ENCODE measurements at regions not wholly inside any gene's neighbourhood (a gene's known extent, or its start where the extent isn't known, plus 50 kb on each side); places are given as distances from the start of the nearest gene placed in this dataset.

DNA sequence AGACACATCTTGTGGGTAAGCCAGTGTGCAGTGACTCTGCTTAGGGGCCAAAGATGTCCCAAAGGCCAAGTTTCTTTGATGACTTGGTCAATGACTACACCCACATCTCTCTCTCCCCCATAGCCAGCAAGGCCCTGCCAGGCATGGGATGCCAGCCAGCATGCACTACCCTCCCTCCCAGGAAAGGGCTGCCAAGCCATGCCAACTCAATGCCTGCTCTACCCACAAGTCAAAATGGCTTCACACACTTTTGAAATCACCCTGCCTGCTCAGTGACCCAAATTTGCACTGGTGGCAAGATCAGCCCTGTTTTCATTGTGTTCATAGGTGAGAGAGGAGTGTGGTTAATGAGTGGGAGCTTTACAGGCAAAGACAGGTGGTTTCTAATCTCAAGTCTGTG, 112.5 kb downstream of the MATN1 start:
- DNase-seq (ENCODE audit: low read depth in 2 of 2, low spot score in 1 of 2): no peak

DNA sequence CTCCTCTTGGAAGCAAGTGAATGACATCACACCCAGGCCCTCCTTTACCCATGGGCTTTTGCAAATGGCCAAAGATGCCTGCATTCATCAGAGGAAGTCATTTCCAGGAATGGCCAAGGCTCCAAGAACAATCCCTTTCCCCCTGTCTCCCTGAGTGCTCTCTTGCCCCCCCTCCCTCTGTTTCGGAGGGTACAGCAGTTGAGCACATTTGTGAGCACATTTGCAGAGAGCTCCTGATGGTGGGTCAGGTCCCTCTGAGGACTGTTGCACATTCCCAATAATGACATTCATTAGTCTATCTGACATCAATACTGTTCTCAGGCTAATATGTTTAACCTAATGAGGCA, 113.4 kb downstream of the MATN1 start:
- no peak for DNase-seq (ENCODE audit: low read depth in 2 of 2, low spot score in 1 of 2)

DNA sequence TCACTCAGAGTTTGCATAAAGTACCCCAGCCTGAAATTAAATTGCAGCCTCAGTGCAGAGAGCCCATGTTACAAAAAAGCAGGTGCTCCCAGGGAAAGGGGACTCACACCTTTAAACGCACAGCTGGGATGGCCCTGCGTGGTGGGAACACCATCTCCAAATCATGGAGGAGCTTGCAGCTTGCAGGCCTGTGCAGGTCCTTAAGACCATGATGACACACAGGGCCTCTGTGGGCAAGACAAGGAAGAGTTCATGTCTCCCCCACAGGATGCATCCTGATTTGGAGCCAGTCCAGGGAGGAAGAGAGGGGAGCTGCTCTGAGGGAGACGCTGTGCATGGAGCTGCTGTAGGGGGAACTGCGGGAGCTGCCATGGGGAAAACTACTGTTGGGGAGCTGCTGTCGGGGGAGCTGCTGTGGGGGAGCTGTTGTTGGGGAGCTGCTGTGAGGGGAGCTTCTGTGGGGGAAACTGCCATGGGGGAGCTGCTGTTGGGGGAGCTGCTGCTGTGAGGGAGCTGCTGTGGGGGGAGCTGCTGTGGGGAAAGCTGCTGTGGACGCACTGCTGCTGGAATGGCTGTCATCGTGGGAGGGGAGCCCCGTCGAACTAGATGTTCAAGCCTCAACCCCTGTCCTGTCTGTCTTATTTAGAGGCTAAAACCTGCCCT, 113.9 kb downstream of the MATN1 start:
- DNase-seq (ENCODE audit: low read depth in 2 of 2, low spot score in 1 of 2): no peak

DNA sequence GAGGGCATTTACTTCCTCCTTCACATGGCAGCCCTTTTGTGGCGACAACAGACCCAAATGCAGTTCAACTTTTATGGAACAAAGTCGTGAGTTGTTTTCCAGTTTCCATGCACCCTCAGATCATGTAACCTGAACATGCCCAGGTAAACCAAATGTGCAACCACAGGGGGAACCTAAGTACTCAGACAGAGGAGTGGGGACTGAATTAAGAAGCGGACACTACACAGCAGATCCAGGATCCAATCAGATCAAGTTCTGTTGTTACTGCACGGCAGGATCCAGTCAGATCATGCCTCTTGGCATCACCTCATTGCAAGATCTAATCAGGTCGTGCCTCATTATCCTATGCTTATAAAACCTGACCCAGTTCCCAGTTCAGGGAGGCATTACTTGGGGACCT, 115.7 kb downstream of the MATN1 start:
- no peak for DNase-seq (ENCODE audit: low read depth in 2 of 2, low spot score in 1 of 2)

DNA sequence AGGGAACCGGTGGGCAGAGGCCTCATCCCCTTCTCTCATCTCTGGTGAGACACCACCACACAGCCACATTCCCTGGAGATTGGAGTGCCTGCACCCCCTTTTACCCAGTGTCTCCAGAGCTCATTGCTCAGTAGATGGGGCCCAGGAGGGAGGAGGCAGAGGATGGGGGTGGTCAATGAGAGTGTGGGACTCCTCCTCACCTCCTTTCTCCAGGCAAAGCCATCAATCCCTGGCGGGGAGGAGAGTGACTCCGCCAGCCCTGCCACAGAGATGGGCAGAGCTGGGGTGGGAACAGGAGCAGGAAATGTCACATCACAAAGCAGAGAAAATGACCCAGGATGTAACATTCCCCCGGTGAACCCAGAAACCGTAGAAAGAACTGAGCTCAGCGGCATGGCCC, 117.2 kb downstream of the MATN1 start:
- DNase-seq (ENCODE audit: low read depth in 2 of 2, low spot score in 1 of 2): no peak

DNA sequence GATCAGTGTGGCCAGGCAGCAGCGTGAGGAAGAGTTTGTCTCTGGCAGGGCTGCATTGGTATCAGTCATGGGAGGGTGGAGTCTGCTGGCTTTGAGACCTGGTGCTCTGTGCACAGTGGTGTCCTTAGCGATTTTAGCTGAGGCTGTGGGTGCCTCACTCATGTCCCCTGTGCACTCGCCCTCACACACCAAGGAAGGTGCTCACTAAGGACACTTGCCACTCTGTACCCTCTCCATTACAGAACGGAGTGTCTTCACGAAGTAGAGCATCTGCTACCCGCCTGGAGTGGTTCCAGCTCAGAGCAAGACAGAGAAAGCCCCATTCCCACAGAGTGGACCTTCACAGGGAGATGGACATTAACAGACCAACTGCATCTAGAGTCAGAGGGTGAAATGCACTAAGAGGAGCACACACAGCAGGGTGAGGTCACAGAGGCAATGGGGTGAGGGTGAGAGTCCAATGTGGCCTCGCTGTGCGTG, 117.9 kb downstream of the MATN1 start:
- no peak for DNase-seq (ENCODE audit: low read depth in 2 of 2, low spot score in 1 of 2)

DNA sequence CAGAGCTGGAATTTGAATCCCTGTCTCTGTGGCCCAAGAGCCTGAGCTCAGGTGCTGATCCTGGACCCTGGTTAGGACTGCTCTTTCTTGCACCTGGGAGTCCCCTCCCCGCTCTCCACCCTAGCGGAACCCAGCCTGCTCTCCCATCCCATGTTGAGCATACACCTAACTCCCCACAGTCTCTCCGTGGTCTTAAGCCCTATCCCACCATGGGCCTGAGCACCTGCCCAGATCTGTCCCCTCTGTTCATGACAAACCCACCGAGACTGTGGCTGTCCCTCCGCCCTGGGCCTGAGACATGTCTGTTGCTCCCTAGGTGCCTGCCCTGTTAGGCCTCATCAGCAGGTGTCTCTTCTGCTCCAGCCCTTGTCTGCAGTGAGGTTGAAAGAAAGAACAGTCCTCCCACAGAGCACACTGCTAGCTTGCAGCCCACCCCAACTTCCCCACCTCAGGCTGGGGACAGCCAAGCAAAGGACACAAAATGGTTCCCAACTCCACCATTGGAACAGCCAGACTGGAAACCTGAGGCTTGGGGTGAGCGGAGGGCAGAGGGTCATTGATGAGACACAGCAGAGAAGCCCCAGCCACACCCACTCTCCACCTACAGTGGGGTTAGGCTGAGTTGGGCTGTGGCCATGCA, 118.5 kb downstream of the MATN1 start:
- no peak for DNase-seq (ENCODE audit: low read depth in 2 of 2, low spot score in 1 of 2)

DNA sequence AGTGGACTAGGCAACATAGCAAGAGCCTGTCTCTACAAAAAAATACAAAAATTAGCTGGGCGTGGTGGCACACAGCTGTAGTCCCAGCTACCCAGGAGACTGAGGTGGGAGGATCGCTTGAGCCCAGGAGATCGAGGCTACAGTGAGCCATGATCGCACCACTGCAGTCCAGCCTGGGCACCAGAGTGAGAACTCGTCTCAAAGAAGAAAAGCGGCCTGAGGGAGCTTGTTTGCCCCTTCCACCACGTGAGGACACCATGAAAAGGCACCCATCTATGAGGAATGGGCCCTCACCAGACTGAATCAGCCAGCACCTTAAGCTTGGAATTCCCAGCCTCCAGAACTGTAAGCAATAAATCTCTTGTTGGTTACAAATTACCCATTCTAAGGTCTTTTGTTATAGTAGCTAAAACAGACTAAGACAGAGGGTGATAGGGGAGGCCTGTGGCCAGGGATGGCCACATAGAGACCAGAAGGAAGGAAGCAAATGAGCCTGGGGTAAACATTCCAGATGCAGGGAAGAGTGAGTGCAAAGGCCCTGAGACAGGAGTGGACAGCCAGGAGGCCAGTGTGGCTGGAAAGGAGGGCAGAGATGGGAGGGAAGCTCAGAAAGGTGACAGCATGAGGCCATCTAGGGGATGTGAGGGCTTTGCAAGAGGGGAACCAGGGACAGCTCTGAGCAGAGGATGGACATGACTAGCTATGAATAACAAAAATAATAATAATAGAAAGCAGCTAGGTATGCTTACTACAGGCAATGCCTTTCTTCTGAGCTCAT, 120.1 kb downstream of the MATN1 start:
- DNase-seq (ENCODE audit: low read depth in 2 of 2, low spot score in 1 of 2): no peak

DNA sequence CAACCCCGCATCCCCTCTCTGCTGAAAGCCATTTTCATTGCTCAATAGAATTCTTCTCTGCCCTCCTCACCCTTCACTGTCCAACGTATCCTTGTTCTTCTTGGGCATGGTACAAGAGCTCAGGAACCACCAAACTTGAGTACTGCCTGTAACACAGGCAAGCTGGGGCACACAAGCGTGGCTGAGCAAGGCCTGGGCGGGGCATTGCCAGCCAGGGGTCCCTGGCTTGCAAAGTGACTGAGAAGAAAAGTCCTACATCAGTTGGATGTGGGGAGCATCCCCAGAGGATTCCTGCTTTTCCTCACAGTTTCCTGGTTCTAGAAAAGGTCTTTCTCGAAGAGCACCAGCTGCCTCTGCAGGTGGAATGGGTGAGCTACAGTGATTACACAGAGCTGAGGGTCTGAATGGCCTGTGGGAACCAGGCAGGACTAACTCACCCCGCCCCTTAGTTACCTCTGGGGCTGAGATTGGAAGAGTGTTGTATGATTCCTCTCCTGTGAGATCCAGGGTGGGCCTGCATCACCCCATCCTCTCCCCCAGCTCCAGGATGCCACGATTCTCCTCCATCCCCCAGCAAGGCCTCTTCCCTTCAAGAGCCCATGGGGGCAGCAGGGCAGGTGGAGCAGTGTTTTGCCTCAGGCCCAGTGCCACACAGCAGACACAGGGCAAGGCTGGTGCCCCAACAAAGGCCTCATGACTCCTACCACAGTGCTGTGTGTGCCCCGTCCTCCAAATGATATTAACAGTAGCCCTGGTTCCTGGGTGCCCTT, 121.9 kb downstream of the MATN1 start:
- no peak for DNase-seq (ENCODE audit: low read depth in 2 of 2, low spot score in 1 of 2)

DNA sequence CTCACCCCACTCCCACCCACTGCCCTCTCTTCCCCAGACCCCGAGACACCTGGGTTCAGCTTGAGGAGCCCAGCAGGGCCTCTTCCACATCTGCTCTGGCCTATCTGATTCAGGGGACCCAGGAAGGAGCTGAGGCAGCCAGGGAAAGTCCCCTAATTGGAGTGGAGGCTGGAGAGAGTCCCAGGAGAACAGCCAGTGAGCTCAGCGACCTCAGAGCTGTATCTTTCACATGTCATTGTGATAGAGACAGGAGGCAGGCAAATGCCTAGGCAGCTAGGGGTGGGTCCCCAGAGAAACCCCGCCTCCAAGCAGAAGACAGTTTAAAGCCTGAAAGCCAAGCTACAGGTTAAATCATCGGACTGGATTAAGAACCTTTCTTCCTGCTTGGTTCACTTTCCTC, 122.7 kb downstream of the MATN1 start:
- no peak for DNase-seq (ENCODE audit: low read depth in 2 of 2, low spot score in 1 of 2)

DNA sequence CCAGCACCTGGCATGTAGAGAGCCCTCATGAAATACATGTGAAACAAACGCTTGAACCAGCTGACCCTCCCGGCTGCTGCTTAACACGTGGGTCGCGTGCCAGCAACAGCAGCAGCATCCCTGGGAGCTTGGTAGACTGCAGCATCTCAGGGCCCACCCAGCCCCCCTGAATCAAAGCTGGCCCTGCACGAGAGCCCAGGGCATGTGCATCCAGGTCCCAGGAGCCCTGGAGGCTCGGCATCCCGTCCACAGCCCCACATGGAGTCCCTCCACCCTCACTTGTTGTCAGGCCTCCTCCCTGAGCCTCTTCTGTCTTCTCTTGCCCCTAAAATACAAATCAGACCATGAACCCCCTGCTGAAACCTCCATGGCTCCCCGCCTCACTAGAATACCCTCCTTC, 123.1 kb downstream of the MATN1 start:
- no peak for DNase-seq (ENCODE audit: low read depth in 2 of 2, low spot score in 1 of 2)

DNA sequence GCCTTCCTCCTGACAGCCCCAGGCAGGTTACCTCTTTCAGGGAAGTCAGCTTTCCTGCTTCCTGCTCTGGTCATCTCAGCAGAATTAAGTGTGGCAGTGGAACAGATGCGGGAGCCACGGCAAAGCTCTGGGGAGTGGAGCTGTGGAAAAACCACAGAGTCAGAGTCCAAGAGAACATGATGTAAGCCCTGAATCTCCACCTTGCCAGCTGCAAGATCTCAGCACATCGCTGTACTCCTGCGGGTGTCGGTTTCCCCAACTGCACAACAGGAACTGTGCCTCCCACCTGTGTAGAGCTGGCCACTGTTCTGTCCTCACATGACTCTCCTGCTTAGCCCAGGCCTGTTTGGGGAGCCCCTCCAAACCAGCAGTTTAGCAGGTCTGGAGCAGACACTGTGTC, 123.7 kb downstream of the MATN1 start:
- DNase-seq (ENCODE audit: low read depth in 2 of 2, low spot score in 1 of 2): no peak

DNA sequence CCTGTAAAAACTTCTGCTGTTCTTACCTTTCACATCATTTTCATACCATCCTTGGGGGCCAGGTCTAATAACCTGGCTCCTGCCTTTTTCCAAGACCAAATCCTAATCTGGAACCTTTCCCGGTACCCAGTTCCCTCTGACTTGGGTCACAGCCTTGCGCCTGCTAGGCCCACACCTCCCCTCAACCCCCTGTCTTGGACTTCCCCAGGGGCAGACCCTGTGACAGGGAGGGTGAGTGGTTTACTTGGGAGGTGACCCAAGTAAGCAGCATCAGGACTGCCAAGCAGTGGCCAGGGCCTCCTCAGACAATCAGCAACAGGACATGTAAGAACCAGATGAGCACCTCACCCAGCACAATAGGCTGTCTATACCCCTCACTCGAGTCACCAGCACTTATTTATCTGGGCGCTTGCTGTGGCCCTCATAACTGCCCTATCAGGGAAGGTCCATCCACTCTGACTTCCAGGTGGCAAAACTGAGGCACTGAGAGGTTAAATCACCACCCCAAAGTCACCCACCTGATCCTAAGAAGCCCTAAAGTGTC, 124.7 kb downstream of the MATN1 start:
- DNase-seq (ENCODE audit: low read depth in 2 of 2, low spot score in 1 of 2): no peak

DNA sequence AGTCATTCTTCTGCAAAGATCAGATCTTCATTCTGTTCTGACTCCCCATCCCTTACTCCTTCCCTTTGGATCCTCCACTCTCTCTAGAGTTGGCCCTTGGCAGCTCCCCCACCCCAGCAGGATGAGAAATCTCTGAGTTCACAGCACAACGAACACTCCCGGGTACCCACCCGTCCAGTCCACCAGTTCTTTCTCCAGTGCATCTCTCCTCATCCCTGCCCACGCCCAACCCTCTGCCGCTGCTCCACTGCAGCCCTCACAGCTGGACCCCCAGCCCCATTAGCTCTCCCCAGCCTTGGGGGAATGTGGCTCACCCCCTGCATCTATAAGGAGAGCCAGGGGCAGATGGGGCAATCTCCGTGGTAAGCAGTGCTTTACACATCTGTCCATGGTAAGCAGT, 125.7 kb downstream of the MATN1 start:
- no peak for DNase-seq (ENCODE audit: low read depth in 2 of 2, low spot score in 1 of 2)

DNA sequence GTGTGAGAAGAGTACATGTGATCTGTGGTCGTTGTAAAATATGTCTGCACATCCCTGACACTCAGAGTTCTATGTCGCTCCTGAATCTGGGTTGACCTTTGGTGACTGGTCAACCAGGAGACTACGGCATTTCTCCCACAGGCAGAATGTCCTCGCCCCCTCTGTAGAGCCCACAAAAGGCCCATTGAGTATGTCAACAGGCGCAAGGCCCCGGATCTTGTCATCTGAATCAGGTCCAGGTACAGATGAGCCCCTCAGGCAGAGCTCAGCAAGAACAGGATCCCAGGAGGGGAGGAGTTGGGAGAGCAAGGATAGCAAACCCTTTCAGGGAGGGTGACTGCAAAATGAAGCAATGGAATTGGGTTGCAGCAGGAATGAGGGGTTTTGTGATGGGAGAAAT, 126.5 kb downstream of the MATN1 start:
- no peak for DNase-seq (ENCODE audit: low read depth in 2 of 2, low spot score in 1 of 2)

DNA sequence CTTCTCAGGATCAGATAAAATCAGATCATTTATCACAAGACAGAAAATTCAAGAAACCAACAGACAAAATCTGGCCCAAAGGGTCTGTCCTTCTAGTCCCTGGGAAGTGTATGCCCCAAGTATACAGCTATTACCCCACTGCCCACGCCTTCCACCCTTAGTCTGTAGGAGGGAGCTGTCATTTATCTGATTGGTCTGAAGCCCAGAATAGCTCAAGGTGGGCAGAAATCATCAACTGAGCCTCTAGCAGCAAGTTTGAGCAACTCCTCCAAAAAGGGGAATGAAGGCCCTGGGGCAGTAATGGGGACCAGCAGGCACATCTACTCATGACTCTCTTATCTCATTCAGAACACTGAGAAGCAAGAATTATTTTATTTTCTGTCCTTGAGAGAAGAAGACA, 126.9 kb downstream of the MATN1 start:
- no peak for DNase-seq (ENCODE audit: low read depth in 2 of 2, low spot score in 1 of 2)

DNA sequence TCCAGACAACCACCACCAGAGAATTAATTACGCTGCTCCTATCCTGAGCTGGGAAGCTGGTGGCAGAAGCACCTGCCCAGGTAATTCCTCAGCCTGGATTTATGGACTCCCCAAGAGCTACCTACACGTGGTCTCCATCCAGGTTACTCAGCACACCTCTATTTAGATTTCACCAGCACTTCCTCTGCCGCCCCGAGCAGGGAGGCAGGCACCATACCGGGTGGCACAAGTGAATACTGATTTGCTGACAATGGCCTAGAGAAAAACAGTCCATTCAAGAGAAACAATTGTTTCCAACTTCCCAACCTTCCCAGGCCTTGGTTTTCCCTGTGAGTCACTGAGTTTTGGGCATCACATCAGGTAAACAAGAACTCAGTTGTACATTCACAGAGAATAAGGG, 134.3 kb downstream of the MATN1 start:
- DNase-seq (ENCODE audit: low read depth in 2 of 2, low spot score in 1 of 2): no peak

DNA sequence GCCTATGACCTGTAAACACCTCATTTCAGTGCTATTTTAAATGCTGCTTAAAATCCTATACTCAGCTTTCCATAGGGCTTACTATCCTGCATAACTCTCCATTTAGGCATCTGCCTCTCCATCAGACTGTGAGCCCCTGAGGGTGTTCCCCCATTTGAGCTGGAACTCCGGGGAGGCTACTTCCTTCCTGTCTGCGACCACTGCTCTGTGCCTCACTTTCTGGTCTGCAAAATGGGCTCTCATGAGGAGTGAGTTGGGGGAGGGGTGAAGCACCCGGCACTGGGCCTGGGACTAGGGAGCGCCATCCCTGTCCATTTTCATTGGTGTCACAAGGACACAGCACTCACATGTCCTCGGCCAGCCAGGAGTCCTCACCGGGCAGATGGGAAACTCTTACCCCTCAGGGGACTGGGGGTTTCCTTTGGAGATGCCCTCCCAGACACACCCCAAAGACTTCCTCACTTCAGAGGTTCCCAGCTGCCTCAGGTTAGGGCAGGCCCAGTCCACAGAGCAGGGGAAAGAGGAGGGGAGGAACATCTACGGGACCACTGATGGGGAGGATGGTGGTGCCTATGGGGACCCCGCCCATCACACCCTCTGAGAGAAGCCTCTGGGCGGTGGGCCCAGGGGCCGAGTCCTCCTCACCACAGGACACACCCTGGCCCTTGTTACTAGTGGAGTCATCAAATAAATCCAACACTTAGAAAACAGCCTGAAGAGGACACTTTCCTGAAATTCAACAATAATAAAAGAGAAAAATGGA, 134.9 kb downstream of the MATN1 start:
- no peak for DNase-seq (ENCODE audit: low read depth in 2 of 2, low spot score in 1 of 2)

DNA sequence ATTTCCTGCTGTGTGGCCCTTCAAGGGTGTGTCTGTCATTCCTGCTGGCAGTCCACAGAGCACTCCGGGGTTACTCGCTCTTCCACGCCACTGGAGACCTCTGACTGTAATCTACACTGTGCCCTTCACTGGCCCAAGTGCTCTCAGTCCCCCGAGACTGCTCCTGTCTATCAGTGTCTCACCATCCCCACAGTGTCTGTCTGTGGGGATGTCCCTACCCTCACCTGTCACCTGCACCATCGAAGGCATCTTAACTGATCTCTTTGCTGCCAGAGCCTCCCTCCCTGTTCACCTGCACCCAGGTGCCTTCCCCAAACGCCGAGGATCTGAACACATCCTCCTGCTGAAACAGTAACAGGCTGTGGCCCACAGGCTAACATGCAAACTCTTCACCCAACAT, 136.7 kb downstream of the MATN1 start:
- DNase-seq (ENCODE audit: low read depth in 2 of 2, low spot score in 1 of 2): no peak

DNA sequence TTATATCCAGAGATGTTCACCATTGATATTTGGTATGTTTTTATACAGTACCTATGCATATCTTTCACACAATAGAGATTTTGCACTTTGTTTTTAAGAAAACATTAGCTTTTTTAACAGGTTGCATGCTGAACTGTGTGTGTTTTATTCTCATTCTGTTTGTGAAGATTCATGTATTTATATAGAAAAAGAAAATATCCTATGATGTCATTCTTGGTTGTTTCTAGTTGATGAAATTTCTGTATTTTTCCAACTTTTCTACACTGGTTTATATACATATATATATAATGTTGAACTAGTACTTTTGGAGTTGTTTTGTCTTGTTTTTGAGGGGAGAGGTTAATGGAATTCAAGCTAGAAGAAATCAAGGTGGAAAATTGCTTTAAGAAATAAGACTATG, 143.8 kb downstream of the MATN1 start:
- no peak for DNase-seq (ENCODE audit: low read depth in 2 of 2, low spot score in 1 of 2)

DNA sequence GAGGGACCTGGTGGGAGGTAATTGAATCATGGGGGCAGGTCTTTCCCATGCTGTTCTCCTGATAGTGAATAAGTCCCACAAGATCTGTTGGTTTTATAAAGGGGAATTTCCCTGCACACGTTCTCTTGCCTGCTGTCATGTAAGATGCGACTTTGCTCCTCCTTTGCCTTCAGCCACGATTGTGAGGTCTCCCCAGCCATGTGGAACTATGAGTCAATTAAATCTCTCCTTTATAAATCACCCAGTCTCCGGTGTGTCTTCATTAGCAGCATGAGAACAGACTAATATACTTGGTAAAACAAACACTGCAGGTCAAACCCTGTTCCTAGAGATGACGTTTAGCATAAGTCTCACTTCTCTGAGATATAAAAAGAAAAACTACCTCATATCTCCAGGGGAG, 148.3 kb downstream of the MATN1 start:
- no peak for DNase-seq (ENCODE audit: low read depth in 2 of 2, low spot score in 1 of 2)

Measured in stimulated activated CD8-positive, alpha-beta memory T cell treated with anti-CD3 and anti-CD28 coated beads, Interleukin-4, amount 100 ng/mL, for 1 hour (primary cell).